Stimulated activated CD4-positive, alpha-beta T cell treated with anti-CD3 and anti-CD28 coated beads, Interleukin-2, amount 100 ng/mL, for 4 hours (primary cell): ENCODE measurements at regions not wholly inside any gene's neighbourhood (a gene's known extent, or its start where the extent isn't known, plus 50 kb on each side); places are given as distances from the start of the nearest gene placed in this dataset.
"Not testable (repeated sequence)": the region's sequence is repeated elsewhere in the genome, so short reads cannot be mapped to it uniquely, and the experiment has no call there.

ENCODE experiments used
- DNase-seq: peaks from one replicate; pipeline ENCODE4 v3.0.0-alpha.2; 2020; ENCODE audit warnings: low read depth

DNA sequence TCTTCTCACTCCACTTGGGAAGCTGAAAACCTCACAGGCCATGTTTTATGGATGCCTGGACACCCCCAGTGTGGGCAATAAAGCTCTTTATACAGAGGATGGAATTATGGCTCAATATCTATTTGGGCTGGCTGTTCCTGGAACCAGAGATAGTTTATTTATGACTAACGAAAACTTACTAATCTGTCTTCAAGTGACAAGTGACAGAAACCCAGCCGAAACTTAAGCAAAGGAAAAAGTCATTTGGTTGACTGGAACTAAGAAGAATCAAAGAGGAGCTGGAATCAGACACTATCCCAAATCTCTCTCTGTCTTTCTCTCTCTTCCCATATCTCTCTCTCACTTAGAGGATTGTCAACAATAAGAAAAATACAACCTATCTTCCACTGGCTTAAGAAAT lies 78.3 kb upstream of the CDK6 start:
- DNase-seq = no peak

DNA sequence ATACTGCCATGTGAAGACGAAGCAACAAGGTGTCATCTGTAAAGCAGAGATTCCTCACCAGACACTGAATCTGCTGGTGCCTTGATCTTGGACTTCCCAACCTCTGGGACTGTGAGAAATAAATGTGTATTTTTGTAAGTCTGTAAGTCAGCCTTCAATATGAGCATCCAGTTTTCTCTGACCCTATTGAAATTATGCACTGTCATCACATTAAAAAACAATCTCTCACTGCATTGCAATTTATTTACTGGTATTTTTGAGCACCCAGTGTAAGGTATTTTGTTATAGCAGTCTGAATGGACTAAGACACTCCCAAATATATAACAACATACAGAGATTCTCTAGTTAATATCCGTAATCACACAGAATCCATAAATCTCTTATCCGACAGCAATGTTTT lies 77.5 kb upstream of the CDK6 start:
- DNase-seq = no peak

DNA sequence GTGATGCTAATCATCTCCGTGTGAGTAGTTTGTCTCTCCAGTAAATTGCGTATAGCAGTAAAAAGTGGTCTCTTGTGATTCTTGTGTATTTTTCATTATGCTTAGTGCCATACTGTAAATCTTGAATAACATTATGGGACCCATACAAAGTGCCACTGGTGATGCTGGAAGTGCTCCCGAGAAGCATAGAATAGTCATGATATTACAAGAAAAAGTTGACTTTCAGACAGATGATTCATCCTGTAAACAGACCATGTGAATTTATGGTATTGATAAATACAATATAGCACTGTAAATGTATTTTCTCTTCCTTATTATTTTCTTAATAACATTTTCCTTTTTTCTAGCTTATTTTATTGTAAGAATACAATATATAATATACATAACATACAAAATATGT lies 74.6 kb upstream of the CDK6 start:
- DNase-seq = no peak

DNA sequence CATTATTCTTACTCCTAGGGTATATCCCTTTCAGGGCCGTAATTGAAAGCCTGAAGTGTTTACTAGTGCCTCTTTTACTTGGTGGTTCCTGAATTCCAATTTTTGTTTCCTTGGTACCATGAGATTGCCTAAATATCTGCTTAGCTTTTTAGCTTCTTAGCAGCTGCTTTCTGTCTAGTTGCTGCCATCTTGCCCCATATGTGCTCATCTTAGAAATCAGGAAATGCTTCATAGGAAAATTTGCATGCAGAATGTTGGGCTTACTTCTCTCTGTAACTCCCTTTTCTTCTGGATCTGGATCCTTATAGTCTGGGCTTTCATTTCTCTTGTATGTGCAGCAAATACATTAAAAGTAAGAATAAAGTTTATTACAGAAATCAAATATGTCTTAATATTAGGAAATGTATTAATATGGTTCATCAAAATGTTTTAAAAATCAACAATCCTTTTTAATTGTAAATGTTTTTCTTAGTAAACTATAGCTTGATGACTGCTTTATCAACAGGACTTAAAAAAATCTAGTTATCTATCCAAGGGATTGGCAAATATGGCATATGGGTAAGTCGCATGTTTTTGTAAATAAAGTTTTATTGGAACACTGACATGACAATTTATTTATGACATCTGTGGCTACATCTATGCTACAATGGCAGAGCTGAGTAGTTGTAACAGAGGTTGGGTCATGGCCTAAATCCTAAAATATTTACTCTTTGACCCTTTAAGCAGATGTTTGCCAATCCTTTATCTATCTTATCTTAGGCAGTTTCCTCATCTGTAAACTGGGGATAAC lies 73.5 kb upstream of the CDK6 start:
- no peak for DNase-seq

DNA sequence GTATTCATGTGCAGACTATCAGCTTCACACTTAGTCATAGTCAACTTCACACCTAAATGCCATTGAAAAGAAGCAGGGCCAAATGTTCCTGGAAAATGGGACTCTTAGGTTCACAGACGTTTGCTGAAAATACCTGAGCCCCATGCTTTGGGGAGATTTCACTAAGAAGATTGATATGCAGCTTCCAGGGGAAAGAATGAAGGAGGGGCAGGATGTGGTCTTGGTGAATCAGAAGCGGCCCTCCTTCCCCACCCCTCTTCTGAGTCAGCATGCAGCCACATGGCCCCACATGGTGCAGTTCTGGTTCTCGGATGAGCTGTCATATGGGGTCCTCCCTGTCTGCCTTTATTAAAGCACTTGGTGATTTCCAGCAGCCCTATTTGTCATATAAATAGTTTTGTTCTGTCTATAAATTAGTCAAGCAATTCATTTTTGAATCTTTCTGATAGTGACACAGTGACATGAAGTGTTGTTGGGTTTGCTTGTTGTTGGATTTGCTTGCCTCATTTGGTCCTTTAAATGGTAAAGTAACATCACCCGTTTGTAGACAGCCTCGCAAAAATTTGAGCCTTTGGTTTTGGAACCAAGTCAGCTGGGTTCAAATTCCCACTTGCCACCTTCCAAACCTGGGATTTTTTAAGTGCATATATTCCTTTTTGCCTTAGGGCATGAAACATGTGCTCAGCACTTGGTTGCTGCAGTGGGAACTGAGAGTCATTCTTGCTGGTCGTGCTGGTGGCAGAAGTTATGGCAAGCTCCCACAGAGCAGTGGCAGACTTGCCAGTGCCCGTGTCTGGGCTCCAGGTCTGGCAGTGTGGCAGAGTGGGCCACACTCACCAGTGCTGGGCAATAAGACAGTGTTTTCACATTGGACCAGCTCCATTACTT lies 68.1 kb upstream of the CDK6 start:
- peak; percentile 86 for DNase-seq

DNA sequence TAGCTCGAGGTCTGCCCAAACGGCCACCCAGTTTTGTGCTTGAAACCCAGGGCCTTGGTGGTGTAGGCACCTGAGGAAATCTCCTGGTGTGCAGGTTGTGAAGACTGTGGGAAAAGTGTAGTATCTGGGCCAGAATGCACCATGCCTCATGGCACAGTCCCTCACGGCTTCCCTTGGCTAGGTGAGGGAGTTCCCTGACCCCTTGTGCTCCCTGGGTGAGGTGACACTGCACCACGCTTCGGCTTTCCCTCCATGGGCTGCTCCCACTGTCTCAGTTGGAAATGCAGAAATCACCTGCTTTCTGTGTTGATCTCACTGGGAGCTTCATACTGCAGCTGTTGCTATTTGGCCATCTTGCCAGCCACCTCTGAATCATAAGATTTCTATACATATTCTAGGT lies 62.4 kb upstream of the CDK6 start:
- DNase-seq = no peak

DNA sequence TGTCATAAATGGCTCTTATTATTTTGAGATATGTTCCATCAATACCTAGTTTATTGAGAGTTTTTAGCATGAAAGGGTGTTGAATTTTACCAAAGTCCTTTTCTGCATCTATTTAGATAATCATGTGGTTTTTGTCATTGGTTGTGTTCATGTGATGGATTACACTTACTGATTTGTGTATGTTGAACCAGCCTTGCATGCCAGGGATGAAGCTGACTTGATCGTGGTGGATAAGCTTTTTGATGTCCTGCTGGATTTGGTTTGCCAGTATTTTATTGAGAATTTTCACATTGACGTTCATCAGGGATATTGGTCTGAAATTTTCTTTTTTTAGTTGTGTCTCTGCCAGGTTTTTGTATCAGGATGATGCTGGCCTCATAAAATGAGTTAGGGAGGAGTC lies 58.5 kb upstream of the CDK6 start:
- not testable (repeated sequence) for DNase-seq

DNA sequence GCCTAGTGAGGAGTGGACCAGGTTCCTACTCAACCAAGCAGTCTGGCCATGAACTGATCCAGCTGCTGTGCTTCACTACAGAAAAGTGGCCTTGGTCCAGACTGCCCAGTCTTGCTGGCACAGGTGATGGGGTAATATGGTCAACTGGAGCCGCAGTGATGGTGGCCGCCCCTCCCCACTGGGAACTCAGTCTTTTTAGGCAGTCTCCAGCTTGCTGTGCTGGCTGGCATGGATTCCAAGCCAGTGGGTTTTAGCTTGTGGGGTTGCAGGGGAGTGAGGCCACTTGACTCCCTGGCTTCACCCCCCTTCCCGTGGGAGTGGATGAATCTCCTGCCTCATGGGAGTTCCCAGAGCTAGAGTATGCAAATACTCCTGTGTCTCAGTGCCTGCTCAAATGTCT lies 52.7 kb upstream of the CDK6 start:
- DNase-seq = no peak
